ENCODE measurements at regions not wholly inside any gene's neighbourhood (a gene's known extent, or its start where the extent isn't known, plus 50 kb on each side); places are given as distances from the start of the nearest gene placed in this dataset.

DNA sequence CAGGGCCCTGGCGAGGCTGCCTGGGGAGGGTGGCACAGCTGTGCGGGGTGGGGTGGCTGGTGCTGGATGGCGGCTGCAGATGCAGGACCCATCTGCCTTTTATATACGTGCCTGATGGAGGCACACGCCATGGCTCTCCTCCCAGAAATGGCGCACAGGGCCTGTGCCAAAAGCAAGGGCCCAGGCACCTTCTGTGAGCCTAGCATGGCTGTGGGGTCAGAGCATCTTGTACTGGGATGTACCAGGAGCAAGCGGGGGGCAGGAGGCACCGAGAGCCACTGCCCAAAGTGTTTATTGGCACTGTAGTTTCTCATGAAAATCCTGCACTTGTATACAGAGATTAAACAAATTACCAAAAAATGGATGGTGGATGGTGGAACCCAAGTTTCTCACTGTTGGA, 724.1 kb downstream of the GALR1 start:
- Histone ChIP-seq H3K79me2 (replicated peaks; ENCODE audit: insufficient read depth, low read length) (no peaks in the 10 kb centered on the region), H3K9ac (ENCODE audit: low read length) (no peak overlapping the region), H3K36me3 (ENCODE audit: insufficient read depth, low read length) (no peaks in the 10 kb centered on the region), H4K20me1 (ENCODE audit: insufficient read depth) (no peaks in the 10 kb centered on the region), H3K27ac (ENCODE audit: low read length) (no peak overlapping the region), H2AFZ (ENCODE audit: low read depth, low read length) (no peak overlapping the region), H3K27me3 (ENCODE audit: insufficient read depth, low read depth, low read length) (no peaks in the 10 kb centered on the region), H3K4me3 (ENCODE audit: low read length) (no peak overlapping the region), H3K4me2 (ENCODE audit: low read length) (no peak overlapping the region), H3F3A (ENCODE audit: insufficient read depth, low read length, poor library complexity, severe bottlenecking) (no peaks in the 10 kb centered on the region), H3K9me2 (ENCODE audit: insufficient read depth, low read length) (no peaks in the 10 kb centered on the region), H3K9me3 (ENCODE audit: low read length) (no peaks in the 10 kb centered on the region)
- TF ChIP-seq, protein P1, sequence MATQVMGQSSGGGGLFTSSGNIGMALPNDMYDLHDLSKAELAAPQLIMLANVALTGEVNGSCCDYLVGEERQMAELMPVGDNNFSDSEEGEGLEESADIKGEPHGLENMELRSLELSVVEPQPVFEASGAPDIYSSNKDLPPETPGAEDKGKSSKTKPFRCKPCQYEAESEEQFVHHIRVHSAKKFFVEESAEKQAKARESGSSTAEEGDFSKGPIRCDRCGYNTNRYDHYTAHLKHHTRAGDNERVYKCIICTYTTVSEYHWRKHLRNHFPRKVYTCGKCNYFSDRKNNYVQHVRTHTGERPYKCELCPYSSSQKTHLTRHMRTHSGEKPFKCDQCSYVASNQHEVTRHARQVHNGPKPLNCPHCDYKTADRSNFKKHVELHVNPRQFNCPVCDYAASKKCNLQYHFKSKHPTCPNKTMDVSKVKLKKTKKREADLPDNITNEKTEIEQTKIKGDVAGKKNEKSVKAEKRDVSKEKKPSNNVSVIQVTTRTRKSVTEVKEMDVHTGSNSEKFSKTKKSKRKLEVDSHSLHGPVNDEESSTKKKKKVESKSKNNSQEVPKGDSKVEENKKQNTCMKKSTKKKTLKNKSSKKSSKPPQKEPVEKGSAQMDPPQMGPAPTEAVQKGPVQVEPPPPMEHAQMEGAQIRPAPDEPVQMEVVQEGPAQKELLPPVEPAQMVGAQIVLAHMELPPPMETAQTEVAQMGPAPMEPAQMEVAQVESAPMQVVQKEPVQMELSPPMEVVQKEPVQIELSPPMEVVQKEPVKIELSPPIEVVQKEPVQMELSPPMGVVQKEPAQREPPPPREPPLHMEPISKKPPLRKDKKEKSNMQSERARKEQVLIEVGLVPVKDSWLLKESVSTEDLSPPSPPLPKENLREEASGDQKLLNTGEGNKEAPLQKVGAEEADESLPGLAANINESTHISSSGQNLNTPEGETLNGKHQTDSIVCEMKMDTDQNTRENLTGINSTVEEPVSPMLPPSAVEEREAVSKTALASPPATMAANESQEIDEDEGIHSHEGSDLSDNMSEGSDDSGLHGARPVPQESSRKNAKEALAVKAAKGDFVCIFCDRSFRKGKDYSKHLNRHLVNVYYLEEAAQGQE (IDR thresholded peaks at IDR 0.05; ENCODE audit: borderline replicate concordance) = no peak
- TF ChIP-seq TAF1 (IDR thresholded peaks at IDR 0.05; ENCODE audit: low read depth) (no peak), EP300 (conservative IDR thresholded peaks at IDR 0.05; ENCODE audit: poor library complexity, severe bottlenecking) (no peak), EZH2 (IDR thresholded peaks at IDR 0.05; ENCODE audit: borderline replicate concordance, insufficient read depth, low read length, poor library complexity, severe bottlenecking) (no peak), MXI1 (conservative IDR thresholded peaks at IDR 0.05; ENCODE audit: poor library complexity, severe bottlenecking) (no peak), SMC3 (conservative IDR thresholded peaks at IDR 0.05; ENCODE audit: poor library complexity) (no peak), RAD21 (conservative IDR thresholded peaks at IDR 0.05) (no peak), POLR2AphosphoS5 (IDR thresholded peaks at IDR 0.05) (no peak)
- TF ChIP-seq, protein P2, sequence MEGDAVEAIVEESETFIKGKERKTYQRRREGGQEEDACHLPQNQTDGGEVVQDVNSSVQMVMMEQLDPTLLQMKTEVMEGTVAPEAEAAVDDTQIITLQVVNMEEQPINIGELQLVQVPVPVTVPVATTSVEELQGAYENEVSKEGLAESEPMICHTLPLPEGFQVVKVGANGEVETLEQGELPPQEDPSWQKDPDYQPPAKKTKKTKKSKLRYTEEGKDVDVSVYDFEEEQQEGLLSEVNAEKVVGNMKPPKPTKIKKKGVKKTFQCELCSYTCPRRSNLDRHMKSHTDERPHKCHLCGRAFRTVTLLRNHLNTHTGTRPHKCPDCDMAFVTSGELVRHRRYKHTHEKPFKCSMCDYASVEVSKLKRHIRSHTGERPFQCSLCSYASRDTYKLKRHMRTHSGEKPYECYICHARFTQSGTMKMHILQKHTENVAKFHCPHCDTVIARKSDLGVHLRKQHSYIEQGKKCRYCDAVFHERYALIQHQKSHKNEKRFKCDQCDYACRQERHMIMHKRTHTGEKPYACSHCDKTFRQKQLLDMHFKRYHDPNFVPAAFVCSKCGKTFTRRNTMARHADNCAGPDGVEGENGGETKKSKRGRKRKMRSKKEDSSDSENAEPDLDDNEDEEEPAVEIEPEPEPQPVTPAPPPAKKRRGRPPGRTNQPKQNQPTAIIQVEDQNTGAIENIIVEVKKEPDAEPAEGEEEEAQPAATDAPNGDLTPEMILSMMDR (IDR thresholded peaks at IDR 0.05; ENCODE audit: poor library complexity, severe bottlenecking) = no peak

DNA sequence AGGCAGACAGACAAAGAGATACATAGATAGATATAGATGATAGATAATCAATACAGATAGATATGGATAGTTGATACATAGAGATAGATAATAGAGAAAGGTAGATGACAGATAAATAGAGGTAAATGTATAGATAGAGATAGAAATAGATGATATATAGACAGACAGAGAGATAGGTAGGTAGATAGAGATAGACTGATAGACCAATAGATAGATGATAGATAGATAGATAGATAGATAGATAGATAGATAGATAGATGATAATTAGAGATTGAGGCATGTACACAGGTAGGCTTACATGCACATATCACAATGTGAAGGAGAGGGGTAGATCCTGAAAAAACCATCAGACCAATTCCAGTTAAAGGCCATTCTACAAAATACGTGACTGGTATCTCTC, 724.7 kb downstream of the GALR1 start:
- no peaks in the 10 kb centered on the region for H3K9me2 ChIP-seq (ENCODE audit: insufficient read depth, low read length)
- H3K79me2 ChIP-seq (replicated peaks; ENCODE audit: insufficient read depth, low read length) = no peaks in the 10 kb centered on the region
- H3K27ac ChIP-seq (ENCODE audit: low read length) = no peak overlapping the region

More for the DNA sequence above, 724.7 kb downstream of the GALR1 start:
- Histone ChIP-seq H3K4me3 (ENCODE audit: low read length) (no peak overlapping the region), H3K9me3 (ENCODE audit: low read length) (no peaks in the 10 kb centered on the region), H3K36me3 (ENCODE audit: insufficient read depth, low read length) (no peaks in the 10 kb centered on the region), H3K27me3 (ENCODE audit: insufficient read depth, low read depth, low read length) (no peaks in the 10 kb centered on the region), H3K9ac (ENCODE audit: low read length) (no peak overlapping the region), H3K4me2 (ENCODE audit: low read length) (no peak overlapping the region), H2AFZ (ENCODE audit: low read depth, low read length) (no peak overlapping the region), H4K20me1 (ENCODE audit: insufficient read depth) (no peaks in the 10 kb centered on the region), H3F3A (ENCODE audit: insufficient read depth, low read length, poor library complexity, severe bottlenecking) (no peaks in the 10 kb centered on the region)
- TF ChIP-seq POLR2AphosphoS5 (IDR thresholded peaks at IDR 0.05) = no peak
- TF ChIP-seq, protein P2 (IDR thresholded peaks at IDR 0.05; ENCODE audit: poor library complexity, severe bottlenecking) = no peak
- no peak for TF ChIP-seq SMC3 (conservative IDR thresholded peaks at IDR 0.05; ENCODE audit: poor library complexity)
- TF ChIP-seq, protein P1 (IDR thresholded peaks at IDR 0.05; ENCODE audit: borderline replicate concordance) = no peak
- TF ChIP-seq TAF1 (IDR thresholded peaks at IDR 0.05; ENCODE audit: low read depth) = no peak
- no peak for TF ChIP-seq RAD21 (conservative IDR thresholded peaks at IDR 0.05)
